Stimulated activated CD4-positive, alpha-beta T cell treated with anti-CD3 and anti-CD28 coated beads, Interleukin-2, amount 100 ng/mL, for 4 hours (primary cell): ENCODE measurements at regions not wholly inside any gene's neighbourhood (a gene's known extent, or its start where the extent isn't known, plus 50 kb on each side); places are given as distances from the start of the nearest gene placed in this dataset.

Experiments used
- DNase-seq: peaks from one replicate; pipeline ENCODE4 v3.0.0-alpha.2; 2020; ENCODE audit warnings: low read depth

DNA sequence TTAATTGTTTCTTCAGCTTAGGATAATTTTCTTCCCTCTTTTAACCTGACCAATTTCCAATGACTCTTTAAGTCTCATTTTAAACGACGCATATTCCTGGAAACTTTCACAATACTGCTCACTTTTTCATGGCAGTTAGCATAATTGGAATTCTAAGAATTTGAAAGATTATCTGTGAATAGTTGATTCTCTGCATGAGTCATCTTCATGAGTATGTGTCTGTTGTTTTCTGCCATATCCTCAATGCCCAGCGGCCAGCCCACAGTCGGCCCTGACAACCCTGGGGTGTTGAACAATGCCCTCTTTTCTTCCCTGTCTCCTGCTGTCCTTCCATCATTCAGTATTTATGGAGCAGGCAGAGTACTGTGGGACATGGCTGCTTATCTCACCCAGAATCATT lies 554.2 kb downstream of the CDH26 start:
- DNase-seq, result no peak

DNA sequence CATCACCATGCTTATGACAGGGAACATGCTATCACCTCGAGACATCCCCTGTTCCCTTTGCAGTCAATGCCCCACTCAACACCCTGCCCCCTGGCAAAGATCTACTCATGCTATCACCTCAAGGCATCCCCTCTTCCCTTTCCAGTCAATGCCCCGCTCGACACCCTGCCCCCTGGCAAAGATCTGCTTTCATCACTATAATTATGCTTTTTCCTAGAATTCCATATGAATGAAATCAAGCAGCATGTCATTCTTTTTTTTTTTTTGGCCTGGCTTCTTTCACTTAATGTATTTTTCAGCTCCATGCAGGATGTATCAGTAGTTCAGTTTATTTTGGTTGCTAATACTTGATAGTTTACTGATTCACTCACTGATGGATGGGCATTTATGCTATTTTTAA lies 554.9 kb downstream of the CDH26 start:
- no peak for DNase-seq

DNA sequence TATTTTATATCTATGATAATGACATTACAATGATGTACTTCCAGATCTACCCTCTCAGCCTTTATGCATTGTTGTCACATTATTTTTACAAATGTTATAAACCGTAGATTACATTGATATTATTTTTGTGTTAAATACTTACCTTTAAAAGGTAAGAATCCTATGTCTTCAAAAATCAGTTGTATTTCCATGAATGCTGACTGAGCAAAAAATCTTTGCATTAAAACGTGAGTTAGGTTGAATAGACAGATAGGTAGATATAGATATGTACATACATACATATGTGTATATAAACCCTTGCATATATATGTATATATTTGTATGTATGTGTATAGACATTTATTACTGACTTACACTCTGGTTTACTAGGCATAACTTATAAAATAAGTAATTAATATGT lies 558.2 kb downstream of the CDH26 start:
- no peak for DNase-seq

DNA sequence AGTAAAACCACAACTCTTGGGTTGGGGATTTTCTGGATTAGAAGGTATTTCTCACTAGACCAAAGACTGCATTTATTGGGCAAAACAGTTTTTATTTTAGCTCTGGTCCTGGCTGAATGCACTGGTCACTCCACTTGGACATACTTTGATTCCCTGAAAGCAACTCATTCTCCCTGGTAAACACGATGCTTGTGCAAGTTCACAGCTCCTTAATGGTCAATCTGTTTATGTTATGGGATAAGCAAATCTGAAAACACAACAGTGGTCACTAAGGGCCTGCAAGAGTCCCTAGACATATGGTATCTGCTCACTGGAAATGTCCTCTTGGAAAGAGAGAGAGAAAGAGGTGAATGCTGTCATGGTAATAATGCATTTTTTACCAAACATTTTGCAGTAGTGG lies 559.8 kb downstream of the CDH26 start:
- no peak for DNase-seq

DNA sequence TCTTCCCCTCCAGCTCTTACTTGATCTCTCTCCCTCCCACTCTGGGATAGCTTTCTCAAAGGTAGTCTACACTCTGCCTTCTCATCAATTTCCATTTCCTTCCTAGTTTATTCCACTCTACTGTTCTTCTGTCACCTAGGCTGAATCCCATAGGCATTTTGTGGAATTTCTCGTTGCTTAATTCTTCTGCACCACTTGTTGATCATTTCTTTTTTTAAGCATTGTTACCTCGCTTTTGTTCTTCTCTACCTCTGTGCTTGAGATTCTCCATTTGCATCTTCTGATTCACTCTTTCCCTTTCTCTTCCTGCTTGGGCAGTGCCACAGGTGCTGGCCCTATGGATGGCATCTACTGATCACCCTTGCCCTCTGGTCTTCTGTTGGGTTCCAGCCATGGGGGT lies 567.2 kb downstream of the CDH26 start:
- DNase-seq, result no peak

DNA sequence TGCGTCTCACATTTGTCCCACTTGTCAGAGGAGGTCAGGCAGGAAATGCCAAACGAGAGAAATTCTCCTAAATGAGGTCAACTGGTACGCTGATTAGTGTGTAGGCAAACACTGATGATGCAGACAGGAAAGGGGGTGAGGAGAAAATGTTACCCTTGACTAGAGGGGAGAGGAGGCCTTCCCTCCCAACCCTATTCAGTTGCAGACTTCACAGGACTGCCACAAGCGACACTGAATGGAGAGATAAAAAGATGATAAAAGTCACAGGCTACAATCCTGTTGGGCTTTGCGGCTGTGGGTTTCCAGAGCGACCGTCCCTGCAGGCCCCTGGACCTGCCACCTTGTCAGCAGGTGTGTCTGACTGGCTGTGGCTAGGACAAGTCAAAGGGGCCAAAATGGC lies 569.4 kb downstream of the CDH26 start:
- no peak for DNase-seq

DNA sequence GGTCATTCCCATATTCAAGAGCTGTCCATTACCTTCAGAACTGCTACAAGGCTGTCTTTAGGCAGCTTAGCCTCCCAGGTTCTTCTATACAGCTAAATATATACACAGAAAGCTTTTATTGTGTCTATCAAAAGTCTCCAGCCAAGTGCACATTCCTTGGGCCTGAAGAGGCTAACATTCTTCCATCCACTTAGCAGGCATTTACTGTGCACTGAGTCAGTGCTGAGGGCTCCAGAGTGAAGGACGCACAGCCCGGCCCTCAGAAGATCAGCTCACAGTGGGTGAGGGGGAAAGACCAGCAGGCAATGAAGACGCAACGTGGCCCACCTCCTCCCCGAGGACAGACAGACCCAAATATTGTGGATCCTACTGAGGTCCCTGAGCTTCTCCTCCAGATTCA lies 569.9 kb downstream of the CDH26 start:
- DNase-seq, result no peak

DNA sequence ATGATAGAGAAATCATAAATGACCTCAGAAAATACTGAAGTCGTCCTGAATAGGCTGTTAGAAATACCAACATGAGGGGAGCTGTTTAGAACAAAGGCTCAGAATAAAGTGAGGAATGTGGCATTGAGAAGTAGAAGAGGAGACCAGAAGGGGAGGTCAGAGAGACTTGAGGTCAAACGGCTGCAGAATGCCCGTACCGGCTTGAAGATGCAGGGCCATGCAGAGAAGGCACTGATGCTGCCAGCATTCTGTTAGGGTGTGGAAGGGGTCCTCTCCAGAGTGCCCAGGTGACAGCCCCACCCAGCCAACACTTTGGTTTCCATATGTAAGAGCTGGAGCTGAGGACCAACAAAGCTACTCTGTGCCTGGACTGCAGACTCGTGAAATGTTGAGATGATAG lies 570.9 kb downstream of the CDH26 start:
- no peak for DNase-seq

DNA sequence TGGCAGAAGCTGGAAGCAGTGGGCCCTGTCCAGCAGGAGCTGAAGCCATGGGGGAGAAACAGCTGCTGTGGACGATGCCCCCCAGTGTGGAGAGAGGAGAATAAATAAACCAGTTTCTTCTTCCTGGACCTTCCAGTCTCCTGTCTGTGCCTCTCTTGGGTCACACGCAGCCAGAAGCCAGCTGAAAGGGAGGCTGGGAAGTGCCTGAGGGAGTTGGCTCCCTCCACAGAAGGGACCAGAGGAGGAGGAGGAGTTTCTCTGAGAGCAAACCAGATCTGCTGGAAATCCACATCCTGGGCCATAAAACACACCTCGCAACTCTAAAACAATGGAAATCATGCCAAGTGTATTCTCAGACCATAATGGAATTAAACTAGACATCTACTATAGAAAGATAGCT lies 577.0 kb downstream of the CDH26 start:
- DNase-seq, result no peak

DNA sequence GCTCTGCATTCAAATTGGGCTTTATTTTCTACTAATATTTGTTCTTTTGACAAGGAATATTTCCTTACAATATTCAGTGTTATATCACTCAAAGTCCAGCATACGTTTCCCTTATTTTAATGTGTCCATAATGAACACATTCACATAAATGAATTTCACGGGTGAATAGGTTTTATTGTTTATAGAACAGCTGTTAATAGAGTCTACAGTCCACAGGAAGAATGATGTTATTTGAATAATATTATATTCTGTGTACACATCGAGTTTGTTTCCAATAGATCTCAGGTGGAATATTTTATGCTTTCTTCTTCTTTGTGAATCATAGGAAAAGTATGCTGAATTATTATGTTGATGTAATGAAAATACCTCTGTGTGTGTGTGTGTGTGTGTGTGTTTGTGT lies 582.4 kb downstream of the CDH26 start:
- DNase-seq, result no peak

DNA sequence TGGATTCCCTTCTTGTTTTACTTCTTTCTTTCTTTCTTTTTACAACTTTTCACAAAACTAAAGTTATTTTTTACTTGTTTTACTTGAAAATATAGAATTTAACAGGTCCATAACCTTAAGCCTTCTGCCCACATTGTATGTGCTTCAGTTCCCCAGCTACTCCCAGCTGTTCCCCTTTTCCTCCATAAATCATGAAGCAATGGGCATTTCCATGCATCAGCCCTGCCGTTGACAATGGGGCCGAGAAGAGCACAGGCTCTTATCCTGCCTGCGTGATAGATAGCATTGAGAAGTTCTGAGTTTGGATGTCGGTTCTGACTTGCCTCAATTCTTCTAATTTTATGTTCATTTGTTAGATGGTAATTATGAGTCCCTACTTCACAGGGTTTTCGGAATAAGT lies 583.8 kb downstream of the CDH26 start:
- DNase-seq, result no peak

DNA sequence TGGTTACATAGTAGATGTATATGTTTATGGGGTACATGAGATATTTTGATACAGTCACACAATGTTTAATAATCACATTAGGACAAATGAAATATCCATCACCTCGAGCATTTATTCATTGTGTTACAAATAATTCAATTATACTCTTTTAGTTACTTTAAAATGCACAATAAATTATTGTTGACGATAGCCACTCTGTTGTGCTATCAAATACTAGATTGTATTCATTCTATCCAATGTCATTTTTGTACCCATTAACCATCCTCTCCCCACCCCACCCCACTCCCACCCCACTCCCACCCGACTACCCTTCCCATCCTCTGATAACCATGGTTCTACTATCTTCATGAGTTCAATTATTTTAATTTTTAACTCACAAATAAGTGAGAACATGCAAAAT lies 585.4 kb downstream of the CDH26 start:
- DNase-seq, result no peak

DNA sequence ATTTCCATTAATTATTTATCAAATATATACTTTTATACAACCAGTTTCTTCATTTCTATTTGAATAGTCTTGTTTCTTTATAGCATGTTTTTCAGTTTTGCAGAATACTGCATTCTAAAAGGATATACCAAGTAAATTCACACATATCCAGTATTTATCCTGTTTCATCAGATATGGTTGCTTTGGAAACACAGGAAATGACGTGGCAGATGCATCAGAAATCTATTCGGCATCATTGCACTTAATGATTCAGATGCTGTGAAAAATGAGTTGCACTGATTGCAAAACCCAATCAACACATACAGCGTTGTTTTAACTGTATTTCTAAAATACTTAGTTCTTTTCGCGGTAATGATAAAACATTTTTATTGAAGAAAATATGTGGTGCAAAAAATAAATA lies 594.9 kb downstream of the CDH26 start:
- no peak for DNase-seq

DNA sequence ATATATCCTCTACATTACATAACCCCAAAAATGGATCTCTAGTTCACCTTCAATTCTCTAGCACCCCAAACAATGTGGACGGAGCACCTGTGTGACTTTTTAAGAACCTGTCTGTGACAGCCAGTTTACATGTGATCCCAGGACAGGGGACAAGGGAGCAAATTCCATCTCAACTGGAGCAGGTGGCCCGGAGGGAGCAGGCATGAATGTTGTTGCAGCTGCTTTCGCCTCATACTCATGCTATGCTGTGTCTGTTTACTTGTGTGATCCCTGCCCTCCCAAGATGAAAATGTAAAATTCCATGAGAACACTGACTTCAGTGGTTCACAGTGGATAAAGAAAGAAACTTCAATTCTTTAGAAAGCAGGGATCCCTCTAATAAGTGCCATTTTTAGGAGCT lies 600.3 kb downstream of the CDH26 start:
- DNase-seq, result no peak

DNA sequence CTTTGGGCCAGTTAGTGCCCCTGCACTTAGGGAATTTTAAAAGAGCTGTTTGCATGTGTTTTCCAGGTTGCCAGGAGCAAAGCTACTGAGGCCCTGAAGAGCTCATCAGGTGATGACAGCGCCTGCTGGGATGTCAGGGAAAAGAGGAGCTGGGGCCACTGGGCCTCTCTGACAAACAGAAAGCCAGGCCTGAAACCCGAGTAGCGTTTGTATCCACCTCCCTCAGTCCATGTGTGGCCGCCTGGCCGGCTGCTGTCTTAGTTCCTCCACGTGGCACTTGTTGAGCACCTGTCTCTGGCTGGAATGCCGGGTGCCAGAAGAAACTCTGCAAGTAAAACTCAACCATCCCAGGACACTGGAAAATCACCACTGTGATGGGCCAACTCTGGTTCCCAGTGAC lies 601.2 kb downstream of the CDH26 start:
- no peak for DNase-seq

DNA sequence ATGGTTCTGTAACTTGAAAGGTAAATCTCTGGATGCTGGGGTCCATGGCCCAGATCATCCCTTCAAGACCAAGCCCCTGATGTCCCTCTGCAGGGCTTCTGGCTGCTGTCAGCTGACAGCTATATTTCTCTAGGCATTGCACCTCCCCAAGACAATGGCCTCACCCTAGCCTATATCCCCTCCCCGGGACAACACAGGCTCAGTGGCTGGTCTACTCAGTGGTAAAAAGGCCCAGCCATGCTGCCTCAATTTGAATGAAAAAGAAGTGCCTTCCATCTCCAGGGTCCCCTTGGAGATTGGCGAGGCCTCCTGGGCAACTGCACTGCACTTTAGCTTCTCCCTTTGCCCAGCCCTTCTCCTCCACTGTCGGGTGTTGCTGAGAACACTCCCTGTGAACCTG lies 602.8 kb downstream of the CDH26 start:
- no peak for DNase-seq

DNA sequence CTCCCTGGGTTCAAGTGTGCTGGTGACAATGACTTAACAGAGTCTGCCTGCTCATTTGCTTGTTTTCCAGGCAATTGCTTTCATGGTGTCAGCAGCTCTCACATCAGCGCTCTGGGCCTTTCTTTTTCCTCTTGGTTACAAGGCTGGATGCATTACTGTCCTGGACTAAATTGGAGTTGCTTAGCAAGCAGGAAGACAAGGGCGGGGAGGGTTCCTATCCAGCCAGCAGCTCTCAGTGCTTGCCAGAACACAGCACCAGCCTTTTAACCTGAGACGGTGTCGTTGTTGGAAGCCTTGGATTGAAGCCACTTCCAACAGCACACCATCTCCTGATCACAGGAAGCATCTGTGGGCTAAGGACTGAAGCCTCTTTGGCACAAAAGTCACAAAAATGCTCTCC lies 606.9 kb downstream of the CDH26 start:
- no peak for DNase-seq

DNA sequence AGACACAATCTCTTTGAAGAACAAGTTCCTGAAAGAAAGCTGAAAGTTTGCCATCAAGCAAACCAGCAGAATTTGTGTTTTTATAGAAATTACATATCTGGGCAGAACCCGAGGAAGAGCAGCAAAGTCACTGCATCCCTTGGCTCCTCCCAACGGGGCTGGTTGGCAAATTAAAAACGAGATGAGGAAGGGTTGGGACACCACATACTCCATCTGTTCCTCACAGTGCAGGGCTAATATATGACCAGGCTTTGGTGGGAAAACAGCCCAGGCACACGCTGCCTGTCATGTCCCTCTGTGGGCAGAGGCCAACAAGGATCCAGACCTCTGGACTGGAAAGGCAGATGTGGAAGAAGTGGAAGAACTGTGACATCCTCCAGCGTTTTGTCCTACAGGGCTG lies 607.3 kb downstream of the CDH26 start:
- DNase-seq, result no peak

DNA sequence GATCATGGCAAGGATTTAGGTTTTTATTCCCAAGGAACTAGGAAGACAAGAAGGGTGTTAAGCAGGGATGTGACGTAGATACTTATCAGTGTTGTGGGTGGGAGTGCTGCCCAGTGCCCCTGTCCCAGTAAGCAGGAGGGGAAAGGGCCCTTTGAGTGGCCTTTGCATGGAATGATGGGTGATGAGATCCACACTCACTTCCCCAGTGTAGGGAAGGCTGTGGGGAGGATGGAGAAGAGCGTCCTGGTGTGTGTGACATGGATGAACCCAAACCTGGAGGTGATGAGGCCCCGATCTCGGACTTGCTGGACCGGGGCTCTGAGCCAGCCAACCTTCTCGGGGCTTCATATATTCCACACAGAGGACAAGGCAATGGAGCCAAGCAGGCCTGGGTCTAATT lies 610.9 kb downstream of the CDH26 start:
- no peak for DNase-seq

DNA sequence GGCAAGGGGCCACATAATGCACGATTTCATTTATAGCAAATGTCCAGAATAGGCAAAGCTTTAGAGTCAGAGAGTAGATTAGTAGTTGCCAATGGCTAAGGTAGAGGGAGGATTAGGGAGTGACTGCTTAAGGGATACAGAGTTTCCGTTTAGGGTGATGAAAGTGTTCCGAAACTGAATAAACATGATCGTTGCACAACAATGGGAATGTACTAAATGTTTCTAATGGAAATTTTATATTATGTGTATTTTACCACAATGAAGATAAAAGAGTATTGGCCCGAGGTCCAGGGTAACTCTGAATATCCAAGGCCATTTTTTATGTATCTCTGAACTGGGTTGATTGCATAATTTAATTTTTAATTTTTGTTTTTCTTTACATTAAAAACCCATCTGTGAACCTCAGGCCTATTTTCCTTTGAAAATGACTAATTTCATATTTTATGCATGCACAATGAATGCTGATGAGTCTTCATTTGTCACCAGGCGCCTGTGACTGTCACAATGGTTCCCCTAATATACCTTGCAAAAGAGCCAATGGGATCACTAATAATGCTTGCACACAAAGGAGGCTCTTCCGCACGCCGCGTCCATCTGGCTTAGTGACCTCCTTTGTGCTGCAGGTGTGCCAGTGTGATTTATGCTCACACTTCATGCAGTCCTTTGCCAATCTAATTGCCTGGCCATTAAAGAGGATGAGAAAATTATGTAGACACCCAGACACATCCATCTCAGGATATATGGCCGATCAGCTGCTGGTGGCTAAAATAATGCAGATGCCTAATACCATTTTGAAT lies 612.5 kb downstream of the CDH26 start:
- no peak for DNase-seq

DNA sequence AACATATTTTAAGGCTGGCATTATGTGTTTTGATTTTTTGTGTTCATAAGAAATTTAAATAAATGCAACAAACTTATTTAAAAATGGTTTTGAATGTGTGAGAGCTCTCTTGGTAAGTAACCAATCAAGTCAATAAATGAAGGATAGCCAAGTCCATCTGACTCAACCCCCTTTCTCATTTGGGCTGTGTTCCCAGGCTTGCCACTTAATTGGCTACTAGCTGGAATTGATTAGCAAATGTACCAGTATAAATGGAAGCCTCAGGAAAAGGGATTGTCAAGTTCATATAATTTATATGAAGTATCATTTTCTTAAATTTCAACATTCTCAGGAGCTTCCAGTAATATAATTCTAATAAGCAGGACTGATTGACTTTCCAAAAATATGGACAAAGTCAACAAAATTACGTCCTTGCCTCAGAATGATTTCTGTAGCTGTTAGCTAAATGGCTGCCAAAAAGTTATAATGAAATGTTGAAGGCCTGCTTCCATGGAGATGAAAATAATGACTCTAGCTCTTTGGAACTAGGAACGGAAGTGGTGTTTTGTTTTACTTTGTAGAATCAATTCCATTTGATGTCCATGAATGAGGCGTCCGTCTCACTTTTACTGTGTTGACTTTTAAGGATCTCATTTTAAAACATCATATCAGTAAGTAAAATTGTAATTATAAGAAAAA lies 614.9 kb downstream of the CDH26 start:
- no peak for DNase-seq

DNA sequence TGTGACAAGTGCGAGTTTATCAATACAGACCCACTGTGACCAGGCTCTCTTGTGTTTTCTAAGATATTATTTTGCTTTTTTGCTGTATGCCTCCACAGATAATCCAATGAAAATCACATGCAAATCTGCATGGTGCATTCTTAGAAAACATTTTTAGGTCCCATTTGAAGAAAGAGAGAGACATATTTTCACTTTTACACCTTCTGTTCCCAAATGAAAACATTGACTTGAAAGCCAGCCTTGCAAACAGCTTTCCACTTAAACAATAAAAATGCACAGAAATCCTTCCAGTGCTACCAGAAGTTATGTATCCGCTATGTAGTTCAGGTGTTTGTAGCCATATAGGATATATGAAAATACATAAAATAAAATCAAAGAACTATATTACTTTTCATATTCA lies 618.0 kb downstream of the CDH26 start:
- DNase-seq, result no peak

DNA sequence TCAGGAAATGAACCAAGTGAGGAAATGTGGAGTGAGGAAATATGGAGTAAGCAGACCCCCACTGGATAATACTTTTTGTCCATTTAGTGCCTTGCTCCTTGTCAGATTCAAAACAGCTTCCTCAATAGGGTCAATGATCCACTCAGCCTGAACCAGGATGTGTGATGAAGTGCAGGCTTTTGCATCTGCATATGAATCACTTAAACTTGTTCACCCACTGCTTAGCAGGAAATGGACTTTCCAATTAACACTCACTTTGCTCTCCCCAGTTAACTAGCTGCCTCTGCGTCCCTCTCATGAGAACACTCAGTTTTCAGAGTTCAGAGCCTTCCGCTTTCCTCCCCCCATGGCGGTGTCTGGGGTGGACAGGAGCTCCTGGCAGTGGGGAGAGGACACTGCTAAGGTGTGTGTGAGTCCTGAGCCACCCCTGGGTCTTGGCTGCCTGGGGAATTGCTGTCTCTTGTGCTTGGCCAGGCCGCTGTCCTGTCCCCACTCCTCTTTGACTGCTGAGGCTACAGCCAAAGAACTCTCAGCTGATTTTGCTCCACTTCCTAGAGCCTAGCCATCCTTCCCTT lies 621.8 kb downstream of the CDH26 start:
- DNase-seq, result no peak
